A549 (cell line): ENCODE measurements at regions not wholly inside any gene's neighbourhood (a gene's known extent, or its start where the extent isn't known, plus 50 kb on each side); places are given as distances from the start of the nearest gene placed in this dataset.

Experiments
- CBX2 ChIP-seq: fragments of 200-600 bp; sonication (generic); IDR thresholded peaks from 2 replicates; pipeline ENCODE4 v1.6.1; 2016; ENCODE audit warnings: low read depth, mild to moderate bottlenecking, borderline replicate concordance
- CEBPB ChIP-seq, 2 experiments: fragments of >200 bp in 1 of 2; sonication (Bioruptor Twin) in 1 of 2; formaldehyde crosslinking in 1 of 2; IDR thresholded peaks; 2 replicates each; pipeline ENCODE4 v1.6.1; 2012 to 2016
- CHD2 ChIP-seq: fragments of 150-350 bp; IDR thresholded peaks from 2 replicates; pipeline ENCODE4 v1.6.1; 2014; ENCODE audit warnings: low read length; ENCODE audit not compliant: partially characterized antibody
- EHMT2 ChIP-seq: fragments of 200-600 bp; sonication (generic); IDR thresholded peaks from 2 replicates; pipeline ENCODE4 v1.6.1; 2016; ENCODE audit warnings: antibody characterized with exemption, low read depth, mild to moderate bottlenecking, moderate library complexity
- JUNB ChIP-seq: fragments of >200 bp; sonication (Bioruptor Twin); formaldehyde crosslinking; IDR thresholded peaks from 2 replicates; pipeline ENCODE4 v1.6.1; 2016
- MYC ChIP-seq: IDR thresholded peaks from 2 replicates; pipeline ENCODE4 v1.6.1; 2012; ENCODE audit warnings: mild to moderate bottlenecking, inconsistent platforms, low read length, improper control_type of control experiment, borderline replicate concordance
- NPAS2 ChIP-seq: fragments of 250-450 bp; sonication (Bioruptor Pico); IDR thresholded peaks from 2 replicates; pipeline ENCODE4 v1.8.0; 2022; ENCODE audit warnings: mild to moderate bottlenecking, moderate library complexity, borderline replicate concordance
- POLR2A ChIP-seq: IDR thresholded peaks from 2 replicates; pipeline ENCODE4 v1.6.1; 2012; ENCODE audit warnings: mild to moderate bottlenecking, low read length
- POLR2AphosphoS2 ChIP-seq: conservative IDR thresholded peaks from 2 replicates; pipeline ENCODE4 v1.6.1; 2012; ENCODE audit warnings: low read length, improper control_type of control experiment, inconsistent platforms
- RCOR1 ChIP-seq: fragments of 150-350 bp; IDR thresholded peaks from 2 replicates; pipeline ENCODE4 v1.6.1; 2014; ENCODE audit warnings: antibody characterized with exemption, low read length, low read depth
- RFX5 ChIP-seq: fragments of 450-650 bp; IDR thresholded peaks from 2 replicates; pipeline ENCODE4 v1.7.1; 2014; ENCODE audit warnings: antibody characterized with exemption, mild to moderate bottlenecking, moderate library complexity
- RNF2 ChIP-seq: fragments of 200-600 bp; sonication (generic); IDR thresholded peaks from 2 replicates; pipeline ENCODE4 v1.6.1; 2016; ENCODE audit warnings: low read depth, mild to moderate bottlenecking, antibody characterized with exemption, moderate library complexity, borderline replicate concordance
- ZFP36 ChIP-seq: fragments of 450-650 bp; IDR thresholded peaks from 2 replicates; pipeline ENCODE4 v1.6.1; 2014; ENCODE audit warnings: borderline replicate concordance; ENCODE audit not compliant: partially characterized antibody
- TF ChIP-seq, protein P1 (sequence below): fragments of >200 bp; sonication (Bioruptor Twin); formaldehyde crosslinking; IDR thresholded peaks from 3 replicates; pipeline ENCODE4 v1.5.1; 2016

DNA sequence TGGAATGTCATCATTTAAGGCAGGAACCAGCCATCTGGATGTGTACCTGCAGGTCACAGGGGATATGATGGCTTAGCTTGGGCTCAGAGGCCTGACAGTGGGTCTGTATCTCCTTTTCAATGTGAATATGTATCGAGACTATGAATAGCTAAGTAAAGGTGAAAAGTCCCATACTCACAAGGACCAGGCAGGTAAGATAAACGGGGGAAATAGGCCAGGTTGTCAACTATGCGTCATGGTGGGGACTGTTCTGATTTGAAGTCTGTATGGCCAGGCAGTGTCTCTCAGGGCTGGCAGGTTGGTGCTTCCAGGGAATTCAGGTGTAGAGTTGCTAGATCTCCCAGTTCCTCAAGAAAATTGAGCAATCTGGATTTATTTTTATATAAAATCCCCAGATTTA is 987.9 kb upstream of the WWC1 start:
- no peak for TF ChIP-seq CBX2
- TF ChIP-seq CEBPB (IDR thresholded peaks at IDR 0.05): no peak
- TF ChIP-seq RFX5: no peak
- TF ChIP-seq, protein P1, sequence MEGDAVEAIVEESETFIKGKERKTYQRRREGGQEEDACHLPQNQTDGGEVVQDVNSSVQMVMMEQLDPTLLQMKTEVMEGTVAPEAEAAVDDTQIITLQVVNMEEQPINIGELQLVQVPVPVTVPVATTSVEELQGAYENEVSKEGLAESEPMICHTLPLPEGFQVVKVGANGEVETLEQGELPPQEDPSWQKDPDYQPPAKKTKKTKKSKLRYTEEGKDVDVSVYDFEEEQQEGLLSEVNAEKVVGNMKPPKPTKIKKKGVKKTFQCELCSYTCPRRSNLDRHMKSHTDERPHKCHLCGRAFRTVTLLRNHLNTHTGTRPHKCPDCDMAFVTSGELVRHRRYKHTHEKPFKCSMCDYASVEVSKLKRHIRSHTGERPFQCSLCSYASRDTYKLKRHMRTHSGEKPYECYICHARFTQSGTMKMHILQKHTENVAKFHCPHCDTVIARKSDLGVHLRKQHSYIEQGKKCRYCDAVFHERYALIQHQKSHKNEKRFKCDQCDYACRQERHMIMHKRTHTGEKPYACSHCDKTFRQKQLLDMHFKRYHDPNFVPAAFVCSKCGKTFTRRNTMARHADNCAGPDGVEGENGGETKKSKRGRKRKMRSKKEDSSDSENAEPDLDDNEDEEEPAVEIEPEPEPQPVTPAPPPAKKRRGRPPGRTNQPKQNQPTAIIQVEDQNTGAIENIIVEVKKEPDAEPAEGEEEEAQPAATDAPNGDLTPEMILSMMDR: no peak
- no peak for TF ChIP-seq POLR2AphosphoS2
- TF ChIP-seq ZFP36: no peak
- TF ChIP-seq POLR2A: no peak
- no peak for TF ChIP-seq EHMT2
- no peak for TF ChIP-seq RNF2
- no peak for TF ChIP-seq JUNB
- no peak for TF ChIP-seq NPAS2 (CRISPR knock-in tag)
- no peak for TF ChIP-seq CHD2
- no peak for TF ChIP-seq RCOR1
- no peak for TF ChIP-seq MYC
